Panc1 (cell line): ENCODE measurements at regions not wholly inside any gene's neighbourhood (a gene's known extent, or its start where the extent isn't known, plus 50 kb on each side); places are given as distances from the start of the nearest gene placed in this dataset.

Source experiments
- POLR2AphosphoS5 ChIP-seq: IDR thresholded peaks from 2 replicates; pipeline ENCODE4 v1.6.1; 2012; ENCODE audit warnings: mild to moderate bottlenecking, low read depth, low read length, moderate library complexity
- TF ChIP-seq, protein P1 (sequence below): fragments of 450-650 bp; IDR thresholded peaks from 2 replicates; pipeline ENCODE4 v1.5.1; 2017; ENCODE audit warnings: mild to moderate bottlenecking

DNA sequence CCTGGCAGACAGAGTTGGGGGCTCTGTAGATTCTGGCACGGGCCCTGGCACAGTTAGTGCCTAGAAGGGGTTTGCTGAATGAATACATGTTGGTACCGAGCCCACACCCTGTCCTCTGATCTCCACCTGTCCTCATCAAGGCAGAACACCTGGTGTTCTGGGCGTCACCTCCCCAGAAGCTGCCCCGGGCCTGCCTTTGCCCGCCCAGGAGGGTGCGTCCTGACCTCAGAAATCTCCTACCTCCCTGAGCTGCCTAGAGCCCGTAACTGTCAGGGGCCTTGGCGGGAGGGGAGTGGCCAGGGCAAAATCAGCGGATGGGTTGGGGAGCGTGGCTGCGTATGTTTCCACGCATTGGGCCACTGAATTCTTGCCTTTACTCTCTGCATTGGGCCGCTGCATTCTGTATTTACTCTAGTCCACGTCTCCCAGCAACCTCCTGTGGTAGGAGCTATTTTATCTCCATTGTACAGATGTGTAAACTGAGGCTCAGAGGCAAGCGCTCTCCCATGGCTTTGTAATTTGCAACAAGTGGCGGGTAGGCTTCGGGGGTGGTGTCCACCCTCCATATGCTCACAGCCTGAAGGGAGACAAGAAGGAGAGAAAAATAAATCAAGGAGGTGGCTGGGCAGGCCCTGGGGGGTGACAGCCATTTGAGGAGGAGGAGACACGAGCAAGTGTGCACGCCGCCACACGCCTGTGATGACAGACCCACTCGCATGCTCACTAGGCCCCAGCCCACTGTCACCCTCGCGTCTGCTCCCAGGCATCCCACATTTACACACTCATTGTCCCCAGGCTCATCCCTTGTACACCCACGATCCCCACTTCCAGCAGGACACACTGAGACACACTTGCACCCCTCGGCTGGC, 95.7 kb upstream of the WNT4 start:
- TF ChIP-seq, protein P1, sequence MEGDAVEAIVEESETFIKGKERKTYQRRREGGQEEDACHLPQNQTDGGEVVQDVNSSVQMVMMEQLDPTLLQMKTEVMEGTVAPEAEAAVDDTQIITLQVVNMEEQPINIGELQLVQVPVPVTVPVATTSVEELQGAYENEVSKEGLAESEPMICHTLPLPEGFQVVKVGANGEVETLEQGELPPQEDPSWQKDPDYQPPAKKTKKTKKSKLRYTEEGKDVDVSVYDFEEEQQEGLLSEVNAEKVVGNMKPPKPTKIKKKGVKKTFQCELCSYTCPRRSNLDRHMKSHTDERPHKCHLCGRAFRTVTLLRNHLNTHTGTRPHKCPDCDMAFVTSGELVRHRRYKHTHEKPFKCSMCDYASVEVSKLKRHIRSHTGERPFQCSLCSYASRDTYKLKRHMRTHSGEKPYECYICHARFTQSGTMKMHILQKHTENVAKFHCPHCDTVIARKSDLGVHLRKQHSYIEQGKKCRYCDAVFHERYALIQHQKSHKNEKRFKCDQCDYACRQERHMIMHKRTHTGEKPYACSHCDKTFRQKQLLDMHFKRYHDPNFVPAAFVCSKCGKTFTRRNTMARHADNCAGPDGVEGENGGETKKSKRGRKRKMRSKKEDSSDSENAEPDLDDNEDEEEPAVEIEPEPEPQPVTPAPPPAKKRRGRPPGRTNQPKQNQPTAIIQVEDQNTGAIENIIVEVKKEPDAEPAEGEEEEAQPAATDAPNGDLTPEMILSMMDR: no peak
- TF ChIP-seq POLR2AphosphoS5: no peak
